ENCODE measurements at regions not wholly inside any gene's neighbourhood (a gene's known extent, or its start where the extent isn't known, plus 50 kb on each side); places are given as distances from the start of the nearest gene placed in this dataset.

DNA sequence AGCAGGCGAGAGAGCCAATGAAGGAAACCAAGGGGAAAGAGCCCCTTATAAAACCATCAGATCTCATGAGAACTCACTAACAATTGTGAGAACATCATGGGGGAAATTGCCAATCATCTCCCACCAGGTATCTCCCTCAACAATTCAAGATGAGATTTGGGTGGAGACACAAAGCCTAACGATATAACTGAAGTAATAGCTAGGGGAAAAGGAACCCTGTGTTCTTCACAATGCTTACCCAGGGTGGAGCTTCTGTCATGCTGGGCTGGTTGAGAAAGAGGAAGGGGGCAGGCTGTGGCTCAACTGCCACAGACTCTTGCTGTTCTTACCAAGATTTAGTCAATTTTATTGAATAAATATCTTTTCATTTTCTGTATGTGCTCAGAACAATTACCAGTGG is 392.1 kb upstream of the HS6ST1 start:
- DNase-seq: no peak

DNA sequence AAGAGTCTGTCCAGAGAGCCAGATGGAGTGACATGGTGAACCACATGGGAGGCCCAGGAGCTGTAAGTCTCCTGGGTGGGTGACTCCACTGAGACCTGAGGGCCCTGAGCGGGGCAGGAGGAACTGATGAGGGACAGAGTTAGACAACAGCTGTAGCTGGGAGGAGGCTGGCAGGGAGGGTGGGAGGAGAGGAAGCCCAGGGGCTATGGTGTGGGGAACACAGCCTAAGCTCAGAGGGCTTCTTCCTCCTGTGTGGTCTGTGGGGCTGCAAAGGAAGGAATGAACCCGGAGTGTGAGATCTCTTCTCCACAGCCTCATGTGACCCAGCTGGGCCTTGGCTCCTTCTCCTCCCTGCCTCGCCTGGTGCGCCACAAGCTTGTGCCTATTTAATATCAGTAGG is 395.6 kb upstream of the HS6ST1 start:
- no peak for DNase-seq

DNA sequence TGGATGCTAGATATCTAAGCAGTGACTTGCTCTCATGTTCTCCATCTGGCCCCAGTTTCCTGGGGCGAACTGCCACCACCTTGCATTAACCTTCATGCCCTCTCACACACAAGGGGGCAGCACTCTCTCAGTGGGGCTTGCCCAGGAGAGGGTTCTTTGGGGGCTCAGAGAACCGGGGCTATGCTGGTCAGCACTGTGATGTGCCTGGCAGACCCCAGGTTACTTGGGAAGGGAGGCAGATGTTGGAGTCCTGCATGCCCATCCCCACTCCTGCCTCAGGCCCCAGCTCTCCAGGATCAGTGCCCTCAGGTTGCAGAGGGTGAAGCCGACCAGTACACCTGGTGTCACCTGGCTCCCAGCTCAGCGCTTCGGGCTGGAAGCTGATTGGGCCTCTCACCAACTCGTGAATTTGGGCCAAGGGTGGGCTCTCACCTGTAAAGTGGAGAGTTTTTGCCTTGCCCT is 396.2 kb upstream of the HS6ST1 start:
- no peak for DNase-seq

DNA sequence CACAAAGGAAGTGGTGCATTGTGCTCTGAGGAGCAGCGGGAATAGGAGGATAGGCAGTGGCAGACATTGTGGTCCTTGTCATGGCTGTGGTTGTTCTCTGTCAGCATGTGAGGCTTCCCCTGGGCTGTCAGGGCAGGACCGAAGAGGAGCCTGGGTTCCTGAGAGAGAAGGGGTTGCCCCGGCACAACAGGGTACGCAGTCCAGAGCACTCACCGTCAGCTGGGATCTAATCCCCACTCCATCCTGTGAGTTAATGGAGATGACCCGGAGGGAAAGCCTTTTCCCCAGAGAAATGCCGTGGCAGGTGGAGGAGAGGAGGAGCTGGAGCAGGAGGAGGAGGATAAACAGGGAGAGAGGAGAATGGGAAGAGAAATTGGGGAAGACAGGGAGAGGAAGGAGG is 396.7 kb upstream of the HS6ST1 start:
- DNase-seq: no peak

- DNase-seq: no peak
These were observed 397.6 kb upstream of the HS6ST1 start for GRCh38 chr2:128716299-128716721.

DNA sequence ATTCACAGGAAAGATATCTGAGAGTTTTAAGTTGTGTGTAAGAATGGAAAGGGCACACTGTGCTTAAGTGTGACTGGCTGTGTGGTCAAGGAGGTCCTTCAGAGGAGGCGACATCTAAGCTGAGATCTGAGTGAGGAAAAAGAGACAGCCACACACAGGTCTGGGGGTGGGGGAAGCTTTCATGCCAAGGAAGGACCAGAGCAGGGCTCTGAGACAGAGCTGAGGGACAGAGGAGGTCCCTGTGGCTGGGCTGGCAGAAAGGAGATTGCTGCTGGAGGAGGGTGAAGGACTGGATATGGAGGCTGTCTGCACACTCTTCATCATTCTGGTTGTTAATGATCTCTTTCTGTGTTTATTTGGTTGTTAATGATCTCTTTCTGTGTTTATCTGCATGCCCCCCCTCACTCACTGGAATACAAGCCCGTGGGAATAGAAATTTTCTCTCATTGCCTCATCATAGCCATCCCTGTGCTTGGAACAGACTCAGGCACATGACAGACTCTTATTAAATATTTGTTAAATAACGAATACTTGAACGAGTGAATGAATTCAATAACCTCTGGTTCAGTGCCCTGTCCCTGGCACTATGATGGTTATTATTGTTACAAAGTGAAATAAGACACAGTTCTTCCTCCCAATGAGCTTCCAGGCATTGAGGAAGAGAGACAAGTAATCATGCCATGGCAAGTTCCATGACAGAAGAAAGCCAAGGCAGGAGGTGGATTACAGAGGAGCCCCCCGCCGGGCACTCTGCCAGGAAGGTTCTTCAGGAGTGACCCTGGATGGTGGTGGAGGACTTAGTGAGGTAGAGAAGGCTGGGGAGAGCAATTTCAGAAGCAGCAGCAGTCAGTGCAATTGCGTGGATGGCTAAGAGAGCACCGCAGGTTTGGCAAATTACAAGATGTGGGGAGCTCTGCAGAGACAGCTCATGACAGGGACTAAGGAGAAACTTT is 399.4 kb upstream of the HS6ST1 start:
- no peak for DNase-seq

GRCh38 chr2:128720080-128721022 is 401.7 kb upstream of the HS6ST1 start:
- no peak for DNase-seq

DNA sequence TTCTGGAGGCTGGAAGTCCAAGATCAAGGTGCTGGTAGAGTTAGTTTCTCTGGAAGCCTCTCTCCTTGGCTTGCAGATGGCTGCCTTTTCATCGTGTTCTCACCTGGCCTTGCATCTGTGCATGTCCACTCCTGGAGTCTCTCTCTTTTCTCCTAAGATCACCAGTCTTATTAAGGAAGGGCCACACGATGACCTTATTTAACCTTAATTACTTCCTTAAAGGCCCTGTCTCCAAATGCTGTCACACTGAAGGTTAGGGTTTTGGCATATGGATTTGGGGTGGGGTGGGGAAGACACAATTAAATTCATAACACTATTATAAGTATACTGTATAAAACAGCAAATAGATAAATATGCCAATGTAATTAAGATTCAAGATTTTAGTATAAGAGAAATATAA is 402.4 kb upstream of the HS6ST1 start:
- no peak for DNase-seq

GRCh38 chr2:128722489-128722888 is 403.8 kb upstream of the HS6ST1 start:
- peak; percentile 11 for DNase-seq

DNA sequence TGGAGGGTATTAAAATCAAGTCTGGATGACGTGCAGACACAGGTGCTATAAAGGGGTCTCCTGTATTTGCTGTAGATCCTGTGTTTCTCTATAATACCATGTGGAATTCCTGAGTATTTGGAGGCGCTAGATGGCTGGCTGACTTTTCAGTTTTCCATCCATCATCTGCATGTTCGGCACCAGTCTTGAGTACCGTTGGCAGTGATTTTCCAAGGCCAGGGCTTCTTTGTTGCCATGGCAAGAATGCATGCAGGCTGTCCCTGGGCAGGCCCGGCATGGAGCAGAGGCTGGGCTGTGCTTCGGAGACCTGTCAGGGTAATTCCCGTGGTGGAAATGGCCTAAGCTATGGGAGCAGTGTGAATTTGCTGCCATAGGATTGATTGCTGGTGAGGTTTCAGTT is 405.9 kb upstream of the HS6ST1 start:
- no peak for DNase-seq

- no peak for DNase-seq
These were observed 406.3 kb upstream of the HS6ST1 start for GRCh38 chr2:128724972-128725371.

DNA sequence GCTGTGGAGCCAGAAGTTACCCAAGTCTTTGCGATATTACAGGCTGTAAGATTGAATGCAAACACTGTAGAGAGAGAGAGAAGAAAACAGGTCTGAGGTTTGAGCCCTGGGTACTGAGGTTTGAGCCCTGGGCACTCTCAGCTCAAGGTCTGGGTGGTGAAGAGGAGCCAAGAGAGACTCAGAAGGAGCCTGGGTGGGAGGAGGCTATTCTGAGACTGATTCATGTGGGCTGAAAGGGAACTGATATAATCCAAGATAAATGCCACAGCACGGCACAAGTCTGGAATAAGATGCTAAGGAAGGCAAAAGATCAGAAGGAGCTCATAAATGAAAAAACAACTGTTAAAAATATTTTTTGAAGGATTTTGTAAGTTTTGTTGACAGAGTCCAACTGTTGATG is 407.6 kb upstream of the HS6ST1 start:
- DNase-seq: no peak

GRCh38 chr2:128726911-128727310 is 408.2 kb upstream of the HS6ST1 start:
- no peak for DNase-seq

DNA sequence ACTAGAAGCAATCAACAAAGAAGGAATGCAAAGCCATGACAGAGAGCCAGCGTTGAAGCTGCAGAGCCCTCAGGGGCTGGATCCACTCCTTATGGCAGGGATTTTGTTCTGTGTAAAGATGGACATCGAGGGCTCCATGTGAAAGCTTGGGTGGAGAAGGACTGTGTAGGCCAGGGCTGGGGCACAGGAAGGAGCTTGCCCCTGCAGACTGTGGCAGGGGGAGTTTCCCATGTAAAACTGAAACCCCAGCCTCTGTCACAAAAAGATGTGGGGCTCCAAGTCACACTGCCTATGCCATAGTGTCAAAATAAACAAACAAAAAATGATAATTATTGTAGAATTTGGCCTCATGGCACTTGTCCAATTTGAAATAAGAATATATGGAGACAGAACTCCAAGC is 408.7 kb upstream of the HS6ST1 start:
- DNase-seq: no peak

GRCh38 chr2:128727914-128728313 is 409.2 kb upstream of the HS6ST1 start:
- no peak for DNase-seq

DNA sequence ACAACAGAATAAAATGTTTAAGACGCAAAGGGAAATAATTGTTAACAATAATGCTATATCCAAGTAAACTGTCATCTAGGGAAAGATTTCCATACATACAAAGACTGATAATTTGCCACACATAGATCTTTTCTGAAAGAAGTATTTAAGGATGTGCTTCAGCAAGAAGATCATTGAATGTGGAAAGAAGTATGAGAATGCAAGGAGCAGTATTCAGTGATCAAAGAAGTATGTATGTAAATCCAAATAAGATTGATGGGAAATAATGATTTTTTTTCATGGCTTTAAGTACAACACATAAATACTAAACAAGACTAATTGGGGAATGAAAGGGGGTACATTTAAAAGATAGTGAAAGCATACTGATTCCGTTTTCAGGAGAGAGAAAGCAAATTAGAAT is 410.4 kb upstream of the HS6ST1 start:
- no peak for DNase-seq

GRCh38 chr2:128731994-128732650 is 413.5 kb upstream of the HS6ST1 start:
- no peak for DNase-seq

- no peak for DNase-seq
These were observed 414.3 kb upstream of the HS6ST1 start for GRCh38 chr2:128732976-128733431.

- DNase-seq: no peak
These were observed 414.8 kb upstream of the HS6ST1 start for GRCh38 chr2:128733450-128733849.

GRCh38 chr2:128734521-128735295 is 416.0 kb upstream of the HS6ST1 start:
- DNase-seq: no peak

DNA sequence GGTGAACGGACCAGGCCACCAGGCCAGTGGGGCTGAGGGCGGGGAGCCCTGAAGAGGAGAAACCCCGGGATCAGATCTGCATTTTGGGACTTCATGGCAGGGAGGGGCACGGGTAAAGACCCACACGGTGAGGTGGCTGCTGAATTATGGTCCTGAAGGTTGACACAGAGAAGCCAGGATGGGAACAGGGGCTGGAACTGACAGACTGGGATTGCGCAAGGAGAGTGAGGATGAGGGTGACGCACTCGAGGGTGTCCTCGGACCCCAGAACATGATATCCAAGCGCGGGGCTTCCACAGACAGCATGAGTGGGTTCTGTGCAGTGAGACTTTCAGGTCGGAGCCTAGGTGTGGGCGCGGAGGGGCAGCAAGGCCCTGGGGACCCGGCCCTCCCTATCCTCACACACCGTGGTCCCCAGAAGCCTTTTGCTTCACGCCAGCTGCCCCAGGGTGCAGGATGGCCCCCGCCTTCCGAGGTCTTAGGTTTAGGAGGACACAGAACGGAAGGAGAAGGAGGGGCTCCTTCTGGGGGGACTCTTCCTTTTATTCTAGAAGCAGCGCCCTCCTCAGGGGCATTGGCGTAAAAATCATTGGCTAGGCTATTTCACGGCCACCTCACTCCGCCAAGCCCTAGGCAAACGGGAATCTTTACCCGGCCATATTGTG is 416.8 kb upstream of the HS6ST1 start:
- DNase-seq: no peak

Data from NCI-H345 (cell line).